GM19193 (cell line): ENCODE measurements at regions not wholly inside any gene's neighbourhood (a gene's known extent, or its start where the extent isn't known, plus 50 kb on each side); places are given as distances from the start of the nearest gene placed in this dataset.

Experiments
- POLR2A ChIP-seq: IDR thresholded peaks from 4 replicates; pipeline ENCODE4 v1.6.1; 2011; ENCODE audit not compliant: insufficient read depth, insufficient read length; ENCODE audit errors: extremely low read depth

GRCh38 chr11:127464325-127464724 lies 463.8 kb upstream of the KIRREL3 start:
- no peak for TF ChIP-seq POLR2A

DNA sequence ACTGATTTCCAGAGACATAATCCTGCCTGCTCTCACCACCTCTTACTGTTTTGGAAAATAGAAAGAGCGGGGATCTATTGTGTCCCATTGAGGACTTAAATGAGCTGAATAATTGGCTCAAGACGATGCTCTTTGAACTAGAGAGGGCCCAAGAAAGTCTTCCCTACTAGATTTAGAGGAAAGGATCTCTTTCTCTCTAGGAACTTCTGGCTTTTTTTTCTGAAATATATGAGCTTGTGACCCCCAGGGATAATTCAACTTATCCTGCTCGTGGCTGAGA lies 461.4 kb upstream of the KIRREL3 start:
- no peak for TF ChIP-seq POLR2A

DNA sequence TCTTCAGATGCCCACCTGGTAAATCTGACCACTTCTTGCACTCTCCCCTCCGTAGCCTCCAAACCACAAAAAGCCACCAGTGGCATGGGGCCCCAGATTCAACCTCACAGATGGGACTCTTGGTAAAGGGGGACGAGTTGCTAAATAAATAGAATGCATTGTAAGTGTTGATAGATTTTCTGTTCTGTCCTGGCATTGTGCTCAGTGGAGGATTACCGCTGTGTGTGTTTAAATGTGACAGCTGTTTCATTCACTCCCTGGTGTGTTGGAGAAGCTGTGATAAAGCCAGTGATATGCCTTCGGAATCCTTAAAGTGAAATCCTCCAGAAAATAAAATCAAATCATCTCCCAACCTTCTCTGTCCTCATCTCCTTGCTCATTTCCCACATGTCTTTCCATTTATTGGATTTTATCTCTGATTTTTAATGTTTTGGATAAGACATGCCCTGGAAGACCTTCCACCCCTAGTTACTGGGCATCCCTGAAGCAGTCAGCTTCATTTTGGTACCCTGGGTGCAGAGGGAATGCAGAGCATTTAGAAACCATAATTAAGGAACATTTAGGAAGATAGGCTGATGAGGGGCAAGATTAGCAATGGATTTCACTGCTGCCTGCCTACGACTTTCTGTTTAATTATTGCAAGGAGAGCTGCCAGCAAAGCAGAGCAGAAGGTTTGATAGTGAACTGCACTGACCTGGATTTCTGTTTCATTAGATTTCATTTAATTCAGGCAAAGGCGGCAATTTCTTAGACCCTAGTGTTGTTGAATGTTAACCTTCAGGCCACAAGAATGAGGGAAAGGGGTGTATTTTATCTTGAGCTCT lies 460.9 kb upstream of the KIRREL3 start:
- TF ChIP-seq POLR2A, result no peak

GRCh38 chr11:127458561-127458960 lies 458.0 kb upstream of the KIRREL3 start:
- TF ChIP-seq POLR2A, result no peak

DNA sequence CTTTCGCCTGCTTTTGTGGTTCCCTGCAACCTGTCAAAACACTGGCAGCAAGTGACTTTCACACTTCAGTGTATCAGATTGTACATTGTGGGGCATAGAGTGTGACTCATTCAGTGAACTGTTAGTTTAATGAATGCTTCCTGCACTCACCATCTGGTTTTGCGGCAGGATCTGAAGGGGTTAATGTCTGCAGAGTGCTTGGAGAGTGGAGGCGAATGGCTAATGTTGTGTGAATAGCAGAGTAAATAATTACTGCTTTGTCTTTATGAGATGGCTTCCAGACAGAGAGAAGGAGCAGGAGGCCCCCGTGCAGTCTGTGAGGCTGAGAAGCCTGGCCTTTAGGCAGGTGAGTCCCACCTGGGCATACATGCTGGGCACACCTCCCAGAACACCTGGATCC lies 454.3 kb upstream of the KIRREL3 start:
- TF ChIP-seq POLR2A, result no peak

DNA sequence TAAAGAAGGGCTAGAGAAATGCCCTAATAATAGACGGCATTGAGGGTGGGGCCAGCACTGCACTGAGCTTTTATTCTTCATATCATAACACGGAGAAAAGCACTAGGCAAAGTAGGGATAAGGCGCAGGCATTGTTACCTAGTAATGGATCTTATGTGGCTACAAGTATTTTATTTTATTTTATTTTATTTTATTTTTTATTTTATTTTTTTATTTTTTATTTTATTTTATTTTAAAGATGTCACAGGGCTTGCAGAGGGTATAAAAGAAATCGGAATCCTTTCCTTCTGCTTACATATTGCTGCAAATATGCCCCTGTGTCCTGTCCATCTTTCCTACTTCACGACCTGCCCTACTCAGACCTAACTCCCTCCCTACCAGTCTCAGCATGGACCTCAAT lies 452.0 kb upstream of the KIRREL3 start:
- no peak for TF ChIP-seq POLR2A

DNA sequence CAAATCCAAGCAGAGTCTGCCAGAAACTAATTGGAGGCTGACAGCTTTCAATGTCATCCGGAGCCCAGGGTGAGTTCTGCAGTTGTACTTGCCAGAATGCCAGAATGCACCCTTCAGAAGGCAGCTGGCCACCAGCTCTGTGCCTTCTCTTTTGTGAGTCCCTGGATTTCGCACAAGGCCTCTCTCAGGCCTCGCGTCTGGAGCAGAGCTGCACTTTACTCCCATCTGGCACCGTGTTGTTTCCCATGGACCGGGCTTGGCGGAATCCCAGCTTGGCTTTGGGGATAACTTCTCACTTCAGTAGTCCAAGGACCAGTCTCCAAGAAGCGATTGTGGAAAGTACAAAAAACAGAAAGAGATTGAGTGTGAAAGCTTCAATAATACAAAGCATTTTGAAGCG lies 451.3 kb upstream of the KIRREL3 start:
- TF ChIP-seq POLR2A, result no peak

DNA sequence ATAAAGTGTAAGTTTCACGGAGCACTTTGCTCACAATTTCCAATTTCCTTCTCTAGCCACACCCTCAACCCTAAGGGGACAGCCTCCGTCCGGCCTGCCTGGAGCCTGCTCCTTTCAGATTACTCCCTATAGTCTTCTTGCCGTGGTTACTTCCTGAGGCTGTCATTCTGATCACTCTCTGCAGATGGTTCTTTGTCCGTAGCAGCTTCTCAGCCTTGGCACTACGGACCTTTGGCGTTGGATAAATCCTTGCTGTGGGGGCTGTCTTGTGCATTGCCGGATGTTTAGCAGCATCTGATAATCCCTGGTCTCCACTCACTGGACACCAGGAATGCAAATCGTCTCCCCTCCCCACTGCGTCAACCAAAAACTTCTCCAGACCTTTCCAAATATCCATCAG lies 447.5 kb upstream of the KIRREL3 start:
- TF ChIP-seq POLR2A, result no peak

GRCh38 chr11:127445476-127445875 lies 444.9 kb upstream of the KIRREL3 start:
- no peak for TF ChIP-seq POLR2A

DNA sequence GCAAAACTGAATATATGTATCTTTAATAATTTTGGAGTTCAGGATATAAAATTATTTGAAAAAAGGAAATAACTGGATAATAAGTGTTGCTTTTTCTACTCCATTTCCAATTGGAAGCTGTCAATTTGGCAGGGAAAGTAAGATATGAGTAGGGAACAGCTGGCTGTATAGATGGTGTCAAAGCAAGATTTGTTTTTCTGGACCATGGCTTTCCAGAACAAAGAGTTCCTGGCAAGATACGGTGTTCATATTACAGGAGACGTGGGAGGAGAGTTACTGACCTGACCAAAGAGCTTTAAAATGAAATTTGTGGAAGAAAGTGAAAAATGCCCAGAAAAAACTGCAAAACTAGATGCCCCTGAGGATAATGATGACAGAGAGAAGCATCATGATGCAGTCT lies 442.7 kb upstream of the KIRREL3 start:
- no peak for TF ChIP-seq POLR2A

DNA sequence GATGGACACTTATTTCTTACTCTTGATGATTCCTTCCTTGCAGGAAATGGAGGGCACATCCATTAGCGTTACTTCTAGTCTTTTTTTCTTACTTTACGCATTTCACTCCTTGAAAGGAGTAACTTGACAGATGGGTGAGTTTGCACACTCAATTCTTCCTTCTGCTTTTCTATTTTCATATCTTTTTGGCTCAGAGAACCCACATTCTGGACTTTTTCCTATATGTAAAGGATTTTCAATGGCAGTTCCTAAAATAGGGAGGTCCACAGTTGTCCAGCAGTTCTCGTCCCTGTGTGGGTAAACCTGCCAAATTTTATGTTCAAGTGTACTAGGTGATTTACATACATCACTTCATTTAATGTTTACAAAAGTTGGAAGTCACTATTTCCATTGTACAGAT lies 440.0 kb upstream of the KIRREL3 start:
- no peak for TF ChIP-seq POLR2A

- TF ChIP-seq POLR2A, result no peak
Measured at GRCh38 chr11:127425281-127425680, 424.7 kb upstream of the KIRREL3 start.

GRCh38 chr11:127424661-127425060 lies 424.1 kb upstream of the KIRREL3 start:
- no peak for TF ChIP-seq POLR2A

DNA sequence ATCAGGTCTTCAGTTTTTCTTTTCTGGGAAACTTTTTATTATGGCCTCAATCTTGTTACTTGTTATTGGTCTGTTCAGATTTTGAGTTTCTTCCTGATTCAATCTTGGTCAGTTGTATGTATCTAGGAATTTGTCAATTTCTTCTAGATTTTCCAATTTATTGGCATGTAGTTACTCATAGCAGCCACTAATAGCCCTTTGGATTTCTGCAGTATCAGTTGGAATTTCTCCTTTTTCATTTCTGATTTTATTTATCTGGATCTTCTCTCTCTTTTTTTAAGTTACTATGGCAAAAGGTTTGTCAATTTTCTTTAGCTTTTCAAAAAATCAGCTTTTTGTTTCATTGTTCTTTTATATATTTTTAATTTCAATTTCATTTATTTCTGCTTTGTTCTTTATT lies 419.6 kb upstream of the KIRREL3 start:
- no peak for TF ChIP-seq POLR2A

GRCh38 chr11:127412722-127413380 lies 412.3 kb upstream of the KIRREL3 start:
- TF ChIP-seq POLR2A, result no peak

GRCh38 chr11:127412234-127412633 lies 411.7 kb upstream of the KIRREL3 start:
- TF ChIP-seq POLR2A, result no peak
